ENCODE measurements at regions not wholly inside any gene's neighbourhood (a gene's known extent, or its start where the extent isn't known, plus 50 kb on each side); places are given as distances from the start of the nearest gene placed in this dataset.

DNA sequence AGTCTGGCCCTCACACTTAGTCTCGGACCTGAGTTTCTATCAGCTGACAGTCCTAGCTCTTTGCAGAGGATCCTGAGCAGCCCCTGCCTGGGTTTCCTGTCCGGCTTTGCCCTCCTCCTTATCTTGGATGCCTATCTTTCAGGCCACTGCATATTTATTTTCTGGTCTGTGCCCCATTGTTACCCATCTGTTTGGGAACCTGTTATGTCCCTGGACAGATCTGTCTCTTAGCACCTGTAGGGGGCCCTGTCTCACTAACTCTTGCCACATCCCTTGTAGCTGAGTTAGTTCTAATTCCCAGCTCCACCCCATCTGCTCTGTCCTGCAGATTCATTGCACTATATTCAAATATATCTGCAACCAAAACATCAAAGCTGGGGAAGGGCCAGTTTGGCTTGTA, 514.9 kb upstream of the LCORL start:
- H3K9ac ChIP-seq (ENCODE audit: low read depth in 1 of 2, low read length in 2 of 2) = no peak overlapping the region
- no peak overlapping the region for H3K27ac ChIP-seq (ENCODE audit: low read depth in 2 of 2, low read length in 2 of 2)
- H3K4me1 ChIP-seq (ENCODE audit: control insufficient read depth in 2 of 2, insufficient read depth in 2 of 2, low read length in 2 of 2) = no peaks in the 10 kb centered on the region
- H3K36me3 ChIP-seq (ENCODE audit: control insufficient read depth in 2 of 2, insufficient read depth in 2 of 2, low read length in 2 of 2) = no peaks in the 10 kb centered on the region
- H3K4me3 ChIP-seq (ENCODE audit: low read length in 2 of 2) = no peak overlapping the region
- H3K9me3 ChIP-seq (ENCODE audit: control insufficient read depth in 2 of 2, low read length in 2 of 2) = no peaks in the 10 kb centered on the region
- no peaks in the 10 kb centered on the region for H3K27me3 ChIP-seq (ENCODE audit: control insufficient read depth in 2 of 2, insufficient read depth in 2 of 2, low read length in 2 of 2)

DNA sequence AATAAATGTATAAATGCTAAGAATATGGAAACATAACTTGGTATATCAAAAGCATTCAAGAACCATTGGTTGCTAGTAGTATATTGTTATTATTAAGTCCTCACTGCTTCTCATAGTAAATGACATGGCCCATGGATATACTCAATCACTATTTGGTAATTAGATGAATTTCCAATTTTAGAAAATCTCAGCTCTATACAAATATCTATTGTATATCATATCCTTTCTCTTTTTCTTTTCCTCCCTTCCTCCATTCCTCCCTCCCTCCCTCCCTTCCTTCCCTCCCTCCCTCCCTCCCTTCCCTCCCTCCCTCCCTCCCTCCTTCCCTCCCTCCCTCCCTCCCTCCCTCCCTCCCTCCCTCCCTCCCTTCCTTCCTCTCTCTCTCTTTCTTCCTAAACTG, 514.4 kb upstream of the LCORL start:
- no peaks in the 10 kb centered on the region for H3K36me3 ChIP-seq (ENCODE audit: control insufficient read depth in 2 of 2, insufficient read depth in 2 of 2, low read length in 2 of 2)
- H3K4me3 ChIP-seq (ENCODE audit: low read length in 2 of 2) = no peak overlapping the region
- H3K4me1 ChIP-seq (ENCODE audit: control insufficient read depth in 2 of 2, insufficient read depth in 2 of 2, low read length in 2 of 2) = no peaks in the 10 kb centered on the region
- H3K27ac ChIP-seq (ENCODE audit: low read depth in 2 of 2, low read length in 2 of 2) = no peak overlapping the region
- no peaks in the 10 kb centered on the region for H3K27me3 ChIP-seq (ENCODE audit: control insufficient read depth in 2 of 2, insufficient read depth in 2 of 2, low read length in 2 of 2)
- no peak overlapping the region for H3K9ac ChIP-seq (ENCODE audit: low read depth in 1 of 2, low read length in 2 of 2)
- no peaks in the 10 kb centered on the region for H3K9me3 ChIP-seq (ENCODE audit: control insufficient read depth in 2 of 2, low read length in 2 of 2)

DNA sequence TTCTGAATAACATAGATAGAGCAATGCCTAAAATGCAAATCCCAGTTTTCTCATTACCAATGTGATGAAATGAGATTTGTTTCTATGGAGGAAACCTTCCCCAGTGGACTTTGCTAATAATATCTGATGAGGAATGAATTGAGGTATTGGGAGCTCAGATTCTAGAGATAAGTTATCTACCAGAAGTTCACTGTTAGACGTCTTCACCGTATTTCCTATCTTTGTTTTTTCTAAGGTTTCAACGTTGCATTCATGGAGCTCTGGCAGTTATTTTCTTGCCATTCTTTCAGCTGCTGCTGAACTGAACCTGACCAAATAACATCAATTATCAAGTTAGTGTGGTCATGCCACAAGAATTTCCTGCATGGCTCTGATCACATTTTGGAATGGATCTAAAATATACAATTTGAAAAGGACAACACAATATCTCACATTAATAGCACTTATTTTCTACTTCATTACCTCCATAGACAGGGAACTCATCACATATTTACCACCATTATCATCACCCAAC, 511.8 kb upstream of the LCORL start:
- no peak overlapping the region for H3K9ac ChIP-seq (ENCODE audit: low read depth in 1 of 2, low read length in 2 of 2)
- no peaks in the 10 kb centered on the region for H3K9me3 ChIP-seq (ENCODE audit: control insufficient read depth in 2 of 2, low read length in 2 of 2)
- no peaks in the 10 kb centered on the region for H3K4me1 ChIP-seq (ENCODE audit: control insufficient read depth in 2 of 2, insufficient read depth in 2 of 2, low read length in 2 of 2)
- no peaks in the 10 kb centered on the region for H3K36me3 ChIP-seq (ENCODE audit: control insufficient read depth in 2 of 2, insufficient read depth in 2 of 2, low read length in 2 of 2)
- H3K27me3 ChIP-seq (ENCODE audit: control insufficient read depth in 2 of 2, insufficient read depth in 2 of 2, low read length in 2 of 2) = no peaks in the 10 kb centered on the region
- H3K27ac ChIP-seq (ENCODE audit: low read depth in 2 of 2, low read length in 2 of 2) = no peak overlapping the region
- no peak overlapping the region for H3K4me3 ChIP-seq (ENCODE audit: low read length in 2 of 2)

DNA sequence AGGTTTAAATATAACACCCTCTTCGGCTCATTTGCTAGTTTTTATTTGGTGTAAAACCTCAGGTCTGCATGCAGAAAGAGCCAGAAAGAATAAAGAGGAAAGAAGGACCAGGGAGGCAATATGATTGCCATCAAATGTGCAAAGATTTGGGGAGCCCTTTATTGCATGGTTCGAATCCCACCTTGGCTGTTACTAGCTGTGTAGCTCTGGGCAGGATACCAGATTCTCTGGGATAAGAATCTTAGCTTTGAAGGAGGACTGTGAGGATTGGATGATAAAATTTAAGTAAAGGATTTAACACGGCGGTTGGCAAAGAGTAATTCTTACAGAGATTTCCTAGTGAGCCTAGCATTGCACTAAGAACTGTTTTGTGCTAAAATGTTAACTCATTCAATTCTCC, 510.2 kb upstream of the LCORL start:
- Histone ChIP-seq H3K36me3 (ENCODE audit: control insufficient read depth in 2 of 2, insufficient read depth in 2 of 2, low read length in 2 of 2) (no peaks in the 10 kb centered on the region), H3K27me3 (ENCODE audit: control insufficient read depth in 2 of 2, insufficient read depth in 2 of 2, low read length in 2 of 2) (no peaks in the 10 kb centered on the region), H3K27ac (ENCODE audit: low read depth in 2 of 2, low read length in 2 of 2) (no peak overlapping the region), H3K9me3 (ENCODE audit: control insufficient read depth in 2 of 2, low read length in 2 of 2) (no peaks in the 10 kb centered on the region), H3K9ac (ENCODE audit: low read depth in 1 of 2, low read length in 2 of 2) (no peak overlapping the region), H3K4me3 (ENCODE audit: low read length in 2 of 2) (no peak overlapping the region), H3K4me1 (ENCODE audit: control insufficient read depth in 2 of 2, insufficient read depth in 2 of 2, low read length in 2 of 2) (no peaks in the 10 kb centered on the region)

DNA sequence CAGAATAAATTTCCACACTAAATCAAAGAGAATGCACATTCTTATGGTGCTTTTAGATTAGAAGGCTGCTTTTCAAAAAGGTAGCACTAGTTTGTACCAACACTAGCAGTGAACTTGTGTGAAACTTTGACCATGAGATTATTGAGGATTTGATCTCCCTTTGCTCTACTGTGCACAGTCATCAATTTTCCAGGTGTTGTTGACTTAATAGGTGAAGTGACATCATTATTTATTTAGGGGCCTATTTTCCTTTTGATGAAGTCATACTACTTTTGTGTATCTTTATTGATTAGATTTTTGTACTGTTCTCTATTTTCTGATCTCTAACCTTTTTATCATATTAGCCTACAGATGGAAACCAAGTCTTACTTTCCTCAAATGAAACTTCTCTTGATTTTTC, 507.9 kb upstream of the LCORL start:
- H3K36me3 ChIP-seq (ENCODE audit: control insufficient read depth in 2 of 2, insufficient read depth in 2 of 2, low read length in 2 of 2) = no peaks in the 10 kb centered on the region
- no peak overlapping the region for H3K9ac ChIP-seq (ENCODE audit: low read depth in 1 of 2, low read length in 2 of 2)
- no peaks in the 10 kb centered on the region for H3K4me1 ChIP-seq (ENCODE audit: control insufficient read depth in 2 of 2, insufficient read depth in 2 of 2, low read length in 2 of 2)
- no peaks in the 10 kb centered on the region for H3K9me3 ChIP-seq (ENCODE audit: control insufficient read depth in 2 of 2, low read length in 2 of 2)
- H3K27ac ChIP-seq (ENCODE audit: low read depth in 2 of 2, low read length in 2 of 2) = no peak overlapping the region
- no peak overlapping the region for H3K4me3 ChIP-seq (ENCODE audit: low read length in 2 of 2)
- no peaks in the 10 kb centered on the region for H3K27me3 ChIP-seq (ENCODE audit: control insufficient read depth in 2 of 2, insufficient read depth in 2 of 2, low read length in 2 of 2)

DNA sequence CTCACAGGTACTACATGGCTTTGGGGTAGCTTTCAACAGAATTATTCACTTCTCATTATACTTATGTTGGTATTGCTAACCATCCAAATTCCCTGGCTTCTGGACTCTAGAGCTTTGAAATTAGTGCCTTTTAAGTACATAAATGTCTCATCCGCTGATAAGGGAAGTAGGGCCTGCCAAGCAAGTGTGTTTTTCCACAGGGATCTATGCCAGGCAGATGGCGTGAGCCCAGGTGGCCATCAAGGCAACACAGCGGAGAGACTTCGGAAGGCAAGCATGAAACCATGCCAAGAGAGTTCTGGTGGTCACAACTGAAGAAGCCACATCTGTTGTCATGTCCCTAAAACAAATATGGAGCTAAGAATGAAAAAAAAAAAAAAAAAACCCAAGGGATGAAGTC, 503.1 kb upstream of the LCORL start:
- H3K9me3 ChIP-seq (ENCODE audit: control insufficient read depth in 2 of 2, low read length in 2 of 2) = no peaks in the 10 kb centered on the region
- no peaks in the 10 kb centered on the region for H3K27me3 ChIP-seq (ENCODE audit: control insufficient read depth in 2 of 2, insufficient read depth in 2 of 2, low read length in 2 of 2)

DNA sequence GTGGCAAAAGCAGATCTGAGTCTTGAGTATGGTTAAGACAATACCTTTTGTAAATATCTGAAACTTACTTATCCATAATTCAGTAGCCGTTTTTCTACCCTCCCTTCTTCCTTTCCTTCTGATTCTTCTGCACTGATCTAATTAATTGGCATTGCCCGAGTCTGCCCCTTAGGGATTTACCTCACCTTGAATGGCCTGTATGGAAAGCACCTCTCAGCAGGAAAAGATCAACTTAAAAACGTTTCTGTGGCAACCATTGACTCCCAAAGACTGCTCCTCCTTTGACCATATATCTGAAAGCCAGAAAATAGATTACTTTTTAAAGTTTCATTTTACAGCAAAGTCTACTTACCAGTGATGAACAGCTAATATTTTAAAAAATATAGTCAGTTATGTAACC, 496.5 kb upstream of the LCORL start:
- no peaks in the 10 kb centered on the region for H3K9me3 ChIP-seq (ENCODE audit: control insufficient read depth in 2 of 2, low read length in 2 of 2)
- no peak overlapping the region for H3K9ac ChIP-seq (ENCODE audit: low read depth in 1 of 2, low read length in 2 of 2)
- no peaks in the 10 kb centered on the region for H3K36me3 ChIP-seq (ENCODE audit: control insufficient read depth in 2 of 2, insufficient read depth in 2 of 2, low read length in 2 of 2)
- no peaks in the 10 kb centered on the region for H3K27me3 ChIP-seq (ENCODE audit: control insufficient read depth in 2 of 2, insufficient read depth in 2 of 2, low read length in 2 of 2)
- no peaks in the 10 kb centered on the region for H3K4me1 ChIP-seq (ENCODE audit: control insufficient read depth in 2 of 2, insufficient read depth in 2 of 2, low read length in 2 of 2)
- H3K27ac ChIP-seq (ENCODE audit: low read depth in 2 of 2, low read length in 2 of 2) = no peak overlapping the region
- no peak overlapping the region for H3K4me3 ChIP-seq (ENCODE audit: low read length in 2 of 2)

More for the DNA sequence above, 503.1 kb upstream of the LCORL start:
- no peak overlapping the region for H3K4me3 ChIP-seq (ENCODE audit: low read length in 2 of 2)
- H3K36me3 ChIP-seq (ENCODE audit: control insufficient read depth in 2 of 2, insufficient read depth in 2 of 2, low read length in 2 of 2) = no peaks in the 10 kb centered on the region
- no peak overlapping the region for H3K9ac ChIP-seq (ENCODE audit: low read depth in 1 of 2, low read length in 2 of 2)
- H3K27ac ChIP-seq (ENCODE audit: low read depth in 2 of 2, low read length in 2 of 2) = no peak overlapping the region
- H3K4me1 ChIP-seq (ENCODE audit: control insufficient read depth in 2 of 2, insufficient read depth in 2 of 2, low read length in 2 of 2) = no peaks in the 10 kb centered on the region

DNA sequence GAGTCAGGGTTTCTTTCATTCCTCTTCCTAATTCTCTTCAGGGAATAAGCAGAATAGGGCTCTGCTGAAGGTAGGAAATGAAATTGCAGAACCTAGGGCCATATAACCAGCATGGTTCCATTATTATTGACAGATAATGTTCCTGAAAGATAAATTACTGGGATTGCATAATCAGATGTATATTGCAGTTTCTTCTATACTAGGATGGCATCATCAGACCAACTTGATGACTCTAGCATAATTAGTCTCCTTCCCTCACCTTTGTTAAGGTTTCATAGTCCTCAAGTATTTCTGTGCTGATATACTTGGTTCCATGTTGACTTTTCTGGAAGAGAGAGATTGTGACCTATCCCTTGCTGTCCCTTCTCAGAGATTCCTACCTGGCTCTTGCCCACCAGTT, 492.3 kb upstream of the LCORL start:
- Histone ChIP-seq H3K4me1 (ENCODE audit: control insufficient read depth in 2 of 2, insufficient read depth in 2 of 2, low read length in 2 of 2) (no peaks in the 10 kb centered on the region), H3K27ac (ENCODE audit: low read depth in 2 of 2, low read length in 2 of 2) (no peak overlapping the region), H3K36me3 (ENCODE audit: control insufficient read depth in 2 of 2, insufficient read depth in 2 of 2, low read length in 2 of 2) (no peaks in the 10 kb centered on the region), H3K9ac (ENCODE audit: low read depth in 1 of 2, low read length in 2 of 2) (no peak overlapping the region), H3K27me3 (ENCODE audit: control insufficient read depth in 2 of 2, insufficient read depth in 2 of 2, low read length in 2 of 2) (no peaks in the 10 kb centered on the region), H3K9me3 (ENCODE audit: control insufficient read depth in 2 of 2, low read length in 2 of 2) (no peaks in the 10 kb centered on the region), H3K4me3 (ENCODE audit: low read length in 2 of 2) (no peak overlapping the region)

DNA sequence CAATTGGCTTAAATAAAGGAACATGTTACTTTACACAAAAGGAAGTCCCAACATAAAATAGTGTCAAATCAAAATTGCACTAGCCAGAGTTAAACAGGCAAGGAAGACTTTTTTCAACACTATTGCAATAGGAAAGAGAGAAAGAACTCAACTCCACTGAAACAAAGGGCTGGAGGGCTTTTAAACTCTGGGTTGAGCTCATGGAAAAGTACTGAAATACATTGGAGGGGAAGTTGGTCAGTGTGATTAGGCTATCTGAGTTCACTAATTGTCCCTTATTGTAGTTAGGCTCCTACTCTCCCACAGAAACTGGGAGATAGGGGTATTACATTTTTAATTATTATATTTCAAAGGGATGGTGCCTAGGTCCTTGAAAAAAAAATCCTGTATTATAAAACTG, 491.2 kb upstream of the LCORL start:
- Histone ChIP-seq H3K4me3 (ENCODE audit: low read length in 2 of 2) (no peak overlapping the region), H3K36me3 (ENCODE audit: control insufficient read depth in 2 of 2, insufficient read depth in 2 of 2, low read length in 2 of 2) (no peaks in the 10 kb centered on the region), H3K9me3 (ENCODE audit: control insufficient read depth in 2 of 2, low read length in 2 of 2) (no peaks in the 10 kb centered on the region), H3K27ac (ENCODE audit: low read depth in 2 of 2, low read length in 2 of 2) (no peak overlapping the region), H3K4me1 (ENCODE audit: control insufficient read depth in 2 of 2, insufficient read depth in 2 of 2, low read length in 2 of 2) (no peaks in the 10 kb centered on the region), H3K27me3 (ENCODE audit: control insufficient read depth in 2 of 2, insufficient read depth in 2 of 2, low read length in 2 of 2) (no peaks in the 10 kb centered on the region), H3K9ac (ENCODE audit: low read depth in 1 of 2, low read length in 2 of 2) (no peak overlapping the region)

DNA sequence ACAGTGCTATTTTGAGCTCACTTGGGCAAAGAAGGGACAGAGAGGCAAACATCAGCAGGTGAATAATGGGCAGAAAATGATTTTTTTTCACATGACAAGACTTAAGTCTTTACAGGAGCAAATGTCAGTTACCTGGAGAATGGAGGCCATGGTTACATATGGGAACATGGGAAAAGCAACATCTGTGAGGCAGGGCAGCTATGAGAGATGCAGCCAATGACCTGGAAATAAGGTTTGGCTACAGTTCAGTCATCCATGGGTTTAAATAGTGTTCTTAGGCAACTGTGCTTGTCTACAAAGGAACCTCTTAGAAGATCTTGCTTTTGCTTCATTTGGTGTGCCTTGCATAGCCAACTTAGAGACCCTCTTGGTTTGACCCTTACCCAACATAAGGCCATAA, 490.2 kb upstream of the LCORL start:
- Histone ChIP-seq H3K36me3 (ENCODE audit: control insufficient read depth in 2 of 2, insufficient read depth in 2 of 2, low read length in 2 of 2) (no peaks in the 10 kb centered on the region), H3K9ac (ENCODE audit: low read depth in 1 of 2, low read length in 2 of 2) (no peak overlapping the region)

DNA sequence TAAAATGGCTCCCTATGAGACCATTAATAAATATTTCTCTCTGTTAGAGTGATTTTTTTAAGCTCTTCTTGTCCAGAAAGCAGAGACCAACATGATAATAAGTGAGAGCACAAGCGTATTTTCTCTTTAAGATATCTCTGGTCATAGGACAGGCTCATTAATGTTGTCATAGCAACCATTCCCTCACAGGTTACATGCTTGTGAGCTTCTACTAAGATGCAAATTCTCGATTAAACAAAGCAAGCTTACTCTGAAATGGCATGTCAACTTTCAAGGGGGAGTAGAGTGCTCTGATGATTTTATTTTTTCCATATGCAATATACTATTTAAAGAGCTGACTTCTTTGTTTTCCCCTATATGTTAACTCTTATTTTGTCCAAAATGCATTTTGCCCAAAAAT, 487.2 kb upstream of the LCORL start:
- Histone ChIP-seq H3K4me1 (ENCODE audit: control insufficient read depth in 2 of 2, insufficient read depth in 2 of 2, low read length in 2 of 2) (no peaks in the 10 kb centered on the region), H3K9ac (ENCODE audit: low read depth in 1 of 2, low read length in 2 of 2) (no peak overlapping the region), H3K4me3 (ENCODE audit: low read length in 2 of 2) (no peak overlapping the region), H3K36me3 (ENCODE audit: control insufficient read depth in 2 of 2, insufficient read depth in 2 of 2, low read length in 2 of 2) (no peaks in the 10 kb centered on the region), H3K27ac (ENCODE audit: low read depth in 2 of 2, low read length in 2 of 2) (no peak overlapping the region), H3K27me3 (ENCODE audit: control insufficient read depth in 2 of 2, insufficient read depth in 2 of 2, low read length in 2 of 2) (no peaks in the 10 kb centered on the region), H3K9me3 (ENCODE audit: control insufficient read depth in 2 of 2, low read length in 2 of 2) (no peaks in the 10 kb centered on the region)

More for the DNA sequence above, 490.2 kb upstream of the LCORL start:
- Histone ChIP-seq H3K27me3 (ENCODE audit: control insufficient read depth in 2 of 2, insufficient read depth in 2 of 2, low read length in 2 of 2) (no peaks in the 10 kb centered on the region), H3K4me1 (ENCODE audit: control insufficient read depth in 2 of 2, insufficient read depth in 2 of 2, low read length in 2 of 2) (no peaks in the 10 kb centered on the region), H3K27ac (ENCODE audit: low read depth in 2 of 2, low read length in 2 of 2) (no peak overlapping the region), H3K4me3 (ENCODE audit: low read length in 2 of 2) (no peak overlapping the region), H3K9me3 (ENCODE audit: control insufficient read depth in 2 of 2, low read length in 2 of 2) (no peaks in the 10 kb centered on the region)

Data from mucosa of rectum (tissue), 2 donors.